HG03196 (cell line): ENCODE measurements at regions not wholly inside any gene's neighbourhood (a gene's known extent, or its start where the extent isn't known, plus 50 kb on each side); places are given as distances from the start of the nearest gene placed in this dataset.
"Not testable (repeated sequence)": the region's sequence is repeated elsewhere in the genome, so short reads cannot be mapped to it uniquely, and the experiment has no call there.

Source experiments
- ATAC-seq: cut with Tn5 transposase; IDR thresholded peaks from one replicate; pipeline ENCODE4 v1.9.1; 2021; ENCODE audit not compliant: unreplicated experiment

GRCh38 chr3:152768478-152768877, 66.5 kb upstream of the P2RY1 start:
- no peak for ATAC-seq

DNA sequence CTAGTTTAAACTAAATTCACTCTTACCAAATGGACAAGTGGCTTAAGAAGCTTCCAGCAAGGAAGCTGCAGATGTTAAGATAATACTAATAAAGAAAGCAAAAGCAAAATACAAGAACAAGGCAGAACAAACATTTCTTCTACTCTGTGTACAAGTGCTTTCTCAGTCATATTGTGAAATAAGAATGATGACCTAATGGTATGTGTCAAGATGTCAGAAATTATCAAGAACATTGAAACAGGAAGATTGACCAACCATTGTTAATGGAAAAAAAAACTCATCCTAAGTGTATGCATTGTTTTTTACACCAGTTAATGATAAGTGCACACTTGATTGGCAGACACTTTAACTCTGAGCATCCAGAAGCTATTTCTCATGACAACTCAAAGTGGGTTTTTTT, 65.4 kb upstream of the P2RY1 start:
- ATAC-seq: peak; percentile 90

DNA sequence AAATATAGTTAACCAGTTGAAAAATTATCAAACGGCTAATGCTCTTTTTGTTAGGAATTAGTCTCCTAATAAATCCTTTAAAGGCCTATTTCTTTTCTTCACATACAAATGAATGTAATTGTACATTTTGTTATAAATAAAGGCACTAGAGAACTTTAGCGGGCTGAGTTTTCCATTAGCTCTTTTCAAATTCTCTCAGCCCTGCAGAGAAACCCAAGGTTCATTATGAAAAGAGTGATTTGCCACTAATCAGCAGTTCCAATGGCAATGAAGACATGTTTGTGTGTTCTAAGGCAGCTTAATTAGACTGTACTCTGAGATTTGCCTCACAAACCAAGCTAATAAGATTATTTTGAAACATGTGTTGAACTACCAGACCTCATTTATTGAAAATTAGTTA, 64.6 kb upstream of the P2RY1 start:
- ATAC-seq: no peak

GRCh38 chr3:152771120-152771519, 63.8 kb upstream of the P2RY1 start:
- no peak for ATAC-seq

DNA sequence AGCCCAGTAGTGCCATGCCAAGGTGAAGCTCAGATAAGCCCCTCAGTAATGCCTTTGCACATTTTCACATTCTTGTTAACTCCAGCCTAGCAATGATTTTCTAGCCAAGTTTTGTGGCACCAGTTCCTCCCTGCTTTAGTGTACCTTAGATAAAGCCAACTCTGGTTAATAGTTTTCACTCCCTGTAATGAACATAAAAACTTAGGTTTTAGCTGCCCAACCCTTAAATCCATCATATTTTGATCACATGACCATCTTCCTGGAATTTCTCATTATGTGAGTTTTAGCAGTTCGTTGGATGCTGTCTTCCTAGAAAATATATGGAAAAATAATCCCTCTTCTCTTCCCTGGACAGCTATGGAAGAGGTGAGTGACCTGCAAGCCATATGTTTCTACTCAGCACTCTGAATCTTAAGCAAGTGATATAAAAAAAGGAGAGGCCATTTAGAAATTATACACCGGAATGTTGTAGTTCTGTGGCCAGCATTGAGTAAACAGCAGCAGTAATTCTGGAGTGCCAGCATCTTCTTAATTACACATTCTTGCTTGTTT, 62.2 kb upstream of the P2RY1 start:
- ATAC-seq: no peak

DNA sequence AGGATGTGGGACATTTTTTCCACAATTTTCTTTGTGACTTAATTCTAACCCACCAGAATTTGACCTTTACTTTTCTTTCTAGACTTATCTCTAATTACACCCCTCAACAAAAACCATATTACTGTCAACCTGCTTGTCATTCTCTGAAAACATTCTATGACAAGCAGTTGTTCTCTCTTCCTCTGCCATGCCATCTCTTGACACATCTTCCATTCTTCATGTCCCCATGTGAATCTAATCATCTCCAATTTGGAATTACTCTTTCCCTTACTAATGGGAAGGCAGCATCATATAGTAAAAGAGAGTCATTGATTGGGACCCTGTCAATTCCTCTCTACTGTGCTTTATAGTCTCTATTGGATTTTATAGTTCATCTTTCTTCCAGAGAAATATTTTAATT, 61.3 kb upstream of the P2RY1 start:
- ATAC-seq: no peak

GRCh38 chr3:152774230-152774629, 60.7 kb upstream of the P2RY1 start:
- ATAC-seq: not testable (repeated sequence)

GRCh38 chr3:152778022-152778421, 56.9 kb upstream of the P2RY1 start:
- no peak for ATAC-seq

DNA sequence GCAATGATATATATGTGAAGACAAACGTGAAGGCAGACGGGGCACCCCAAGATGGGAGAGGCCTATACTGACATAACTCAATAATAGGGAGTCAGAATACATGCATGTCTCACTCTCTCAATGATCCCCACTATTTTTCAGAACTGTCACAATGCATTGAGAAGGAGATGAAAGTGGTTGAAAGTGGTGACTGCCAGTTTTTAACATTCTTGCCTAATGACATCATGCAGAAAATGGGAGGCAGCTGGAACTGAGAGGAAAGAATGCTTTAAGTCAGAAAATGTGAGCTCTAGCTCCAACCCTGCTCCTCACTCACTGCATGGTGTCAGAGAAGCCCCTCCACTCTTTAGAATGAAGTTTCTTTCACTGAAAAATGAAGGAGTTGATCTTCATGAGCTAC, 55.3 kb upstream of the P2RY1 start:
- ATAC-seq: no peak

GRCh38 chr3:152780553-152780952, 54.4 kb upstream of the P2RY1 start:
- ATAC-seq: no peak

DNA sequence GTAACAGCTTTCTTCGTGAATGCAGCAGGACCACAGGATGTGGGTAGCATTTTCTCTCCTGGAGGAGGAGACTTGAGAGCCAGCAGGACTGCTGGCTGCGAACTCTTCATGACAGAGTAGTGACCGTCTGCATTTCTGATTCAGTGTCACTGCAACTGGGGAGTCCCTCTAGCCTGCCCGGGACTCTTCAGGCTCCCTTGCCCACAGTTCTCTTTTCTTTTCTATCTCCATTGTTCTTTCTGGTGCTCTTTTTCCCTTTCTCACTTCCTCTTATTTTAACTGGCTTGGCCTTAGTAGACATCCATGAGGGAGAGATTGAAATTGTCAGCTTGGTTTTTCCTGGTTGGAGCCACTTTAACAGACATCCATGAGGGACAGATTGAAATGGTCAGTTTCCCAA, 49.9 kb upstream of the P2RY1 start:
- no peak for ATAC-seq
